ENCODE measurements at regions not wholly inside any gene's neighbourhood (a gene's known extent, or its start where the extent isn't known, plus 50 kb on each side); places are given as distances from the start of the nearest gene placed in this dataset.

DNA sequence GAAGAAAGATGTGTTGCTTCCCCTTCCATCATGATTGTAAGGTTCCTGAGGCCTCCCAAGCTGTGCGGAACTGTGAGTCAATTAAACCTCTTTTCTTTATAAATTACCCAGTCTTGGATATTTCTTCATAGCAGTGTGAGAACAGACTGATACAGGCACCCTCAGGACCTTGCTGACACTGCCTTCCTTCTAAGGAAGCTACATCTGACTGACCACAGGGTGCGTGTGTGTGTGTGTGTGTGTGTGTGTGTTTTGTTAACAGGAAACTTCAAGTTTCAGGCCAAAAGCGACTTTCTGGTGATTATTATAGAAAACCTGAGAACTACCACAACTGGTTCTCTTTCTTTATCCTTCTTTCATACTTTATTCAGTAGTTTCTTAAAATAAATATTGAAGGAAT is 149.0 kb downstream of the CAPZA3 start:
- Histone ChIP-seq H3K36me3 (ENCODE audit: control insufficient read depth in 2 of 2, extremely low read depth in 1 of 2, insufficient read depth in 2 of 2, low read length in 2 of 2) (no peaks in the 10 kb centered on the region), H3K9me1 (replicated peaks; ENCODE audit: control insufficient read depth, extremely low read depth, insufficient read depth, low read length) (no peaks in the 10 kb centered on the region), H3K4me2 (ENCODE audit: insufficient read depth, low read length) (no peak overlapping the region), H3K9ac (replicated peaks; ENCODE audit: extremely low read depth, insufficient read depth, low read length) (no peak overlapping the region), H3K79me2 (ENCODE audit: control insufficient read depth, insufficient read depth, low read length) (no peaks in the 10 kb centered on the region), H3K27me3 (ENCODE audit: control insufficient read depth in 2 of 2, insufficient read depth in 2 of 2, low read length in 2 of 2) (no peaks in the 10 kb centered on the region), H3K27ac (ENCODE audit: insufficient read depth, low read depth, low read length) (no peak overlapping the region), H3K9me3 (replicated peaks; ENCODE audit: control insufficient read depth, insufficient read depth, low read length) (no peaks in the 10 kb centered on the region), H4K20me1 (replicated peaks; ENCODE audit: control insufficient read depth, extremely low read depth, insufficient read depth, low read length) (peaks cover 2% of the 10 kb centered on the region), H3K4me3 (replicated peaks in 1 of 3; ENCODE audit: insufficient read depth in 1 of 3, low read depth in 1 of 3, low read length in 3 of 3) (no peak overlapping the region), H2AFZ (ENCODE audit: low read depth, low read length) (no peak overlapping the region), H3K4me1 (ENCODE audit: control insufficient read depth, extremely low read depth, insufficient read depth, low read length) (no peaks in the 10 kb centered on the region)
- CTCF ChIA-PET: no interaction called here
- DNase-seq (ENCODE audit: low read depth, low spot score): no peak
- TF ChIP-seq GATA2 (IDR thresholded peaks at IDR 0.05; ENCODE audit: insufficient read depth, insufficient read length, low read depth, low read length): no peak
- no peak for TF ChIP-seq FOS (IDR thresholded peaks at IDR 0.05; ENCODE audit: borderline replicate concordance, insufficient read depth, low read length)
- TF ChIP-seq MYC (IDR thresholded peaks at IDR 0.05; ENCODE audit: low read depth, low read length): no peak
- TF ChIP-seq EZH2 (IDR thresholded peaks at IDR 0.05; ENCODE audit: borderline replicate concordance, low read depth, low read length, severe bottlenecking): no peak
- POLR2A ChIA-PET: interaction anchor here (0.7 kb wide), 1 partner anchor 265 kb away, joined by 3 read pairs; no protein-coding TSS in a partner anchor
- intact Hi-C loops (cut with micrococcal nuclease): no loop called here
- no TSS peak for BruUV-seq (replicated peaks)
- dilution Hi-C loops (cut with MboI; ENCODE audit: extremely low pct_ligation_motif_present, low sequenced_read_pairs): no loop called here
- FAIRE-seq: no peak

DNA sequence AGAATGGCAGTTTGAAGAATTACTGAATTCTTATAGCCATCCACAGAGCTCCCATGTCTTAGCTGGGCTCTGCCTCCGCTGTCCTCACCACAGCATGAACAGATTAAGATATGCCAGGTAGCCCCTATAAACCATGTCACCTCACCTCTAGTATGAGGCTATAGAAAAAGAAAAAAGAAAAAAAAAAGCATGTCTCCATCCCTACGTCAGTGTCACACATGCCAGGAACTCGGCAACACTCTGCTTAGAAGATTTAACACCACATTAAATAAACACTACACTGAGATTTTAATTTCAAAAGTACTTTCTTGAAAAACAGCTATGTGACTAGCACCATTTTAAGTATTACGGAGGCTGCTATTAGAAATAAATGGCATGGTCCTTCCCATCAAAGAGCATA is 149.4 kb downstream of the CAPZA3 start:
- no peak for FAIRE-seq
- POLR2A ChIA-PET: no interaction called here
- BruUV-seq (replicated peaks): no TSS peak
- Histone ChIP-seq H3K36me3 (ENCODE audit: control insufficient read depth in 2 of 2, extremely low read depth in 1 of 2, insufficient read depth in 2 of 2, low read length in 2 of 2) (no peaks in the 10 kb centered on the region), H3K4me1 (ENCODE audit: control insufficient read depth, extremely low read depth, insufficient read depth, low read length) (no peaks in the 10 kb centered on the region), H3K9me1 (replicated peaks; ENCODE audit: control insufficient read depth, extremely low read depth, insufficient read depth, low read length) (no peaks in the 10 kb centered on the region), H3K27me3 (ENCODE audit: control insufficient read depth in 2 of 2, insufficient read depth in 2 of 2, low read length in 2 of 2) (no peaks in the 10 kb centered on the region), H2AFZ (ENCODE audit: low read depth, low read length) (no peak overlapping the region), H4K20me1 (replicated peaks; ENCODE audit: control insufficient read depth, extremely low read depth, insufficient read depth, low read length) (peaks cover 2% of the 10 kb centered on the region), H3K9ac (replicated peaks; ENCODE audit: extremely low read depth, insufficient read depth, low read length) (no peak overlapping the region), H3K4me2 (ENCODE audit: insufficient read depth, low read length) (no peak overlapping the region), H3K79me2 (ENCODE audit: control insufficient read depth, insufficient read depth, low read length) (no peaks in the 10 kb centered on the region), H3K27ac (ENCODE audit: insufficient read depth, low read depth, low read length) (no peak overlapping the region), H3K4me3 (replicated peaks in 1 of 3; ENCODE audit: insufficient read depth in 1 of 3, low read depth in 1 of 3, low read length in 3 of 3) (no peak overlapping the region), H3K9me3 (replicated peaks; ENCODE audit: control insufficient read depth, insufficient read depth, low read length) (no peaks in the 10 kb centered on the region)
- dilution Hi-C loops (cut with MboI; ENCODE audit: extremely low pct_ligation_motif_present, low sequenced_read_pairs) (no loop called here), intact Hi-C loops (cut with micrococcal nuclease) (no loop called here)
- TF ChIP-seq, protein P1, sequence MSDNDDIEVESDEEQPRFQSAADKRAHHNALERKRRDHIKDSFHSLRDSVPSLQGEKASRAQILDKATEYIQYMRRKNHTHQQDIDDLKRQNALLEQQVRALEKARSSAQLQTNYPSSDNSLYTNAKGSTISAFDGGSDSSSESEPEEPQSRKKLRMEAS (IDR thresholded peaks at IDR 0.05; ENCODE audit: insufficient read depth, insufficient read length): no peak
- no peak for TF ChIP-seq POLR2AphosphoS5 (IDR thresholded peaks at IDR 0.05; ENCODE audit: insufficient read depth, low read depth, low read length)
- no peak for TF ChIP-seq GATA2 (IDR thresholded peaks at IDR 0.05; ENCODE audit: insufficient read depth, insufficient read length, low read depth, low read length)
- TF ChIP-seq EZH2 (IDR thresholded peaks at IDR 0.05; ENCODE audit: borderline replicate concordance, low read depth, low read length, severe bottlenecking): no peak
- TF ChIP-seq, protein P2, sequence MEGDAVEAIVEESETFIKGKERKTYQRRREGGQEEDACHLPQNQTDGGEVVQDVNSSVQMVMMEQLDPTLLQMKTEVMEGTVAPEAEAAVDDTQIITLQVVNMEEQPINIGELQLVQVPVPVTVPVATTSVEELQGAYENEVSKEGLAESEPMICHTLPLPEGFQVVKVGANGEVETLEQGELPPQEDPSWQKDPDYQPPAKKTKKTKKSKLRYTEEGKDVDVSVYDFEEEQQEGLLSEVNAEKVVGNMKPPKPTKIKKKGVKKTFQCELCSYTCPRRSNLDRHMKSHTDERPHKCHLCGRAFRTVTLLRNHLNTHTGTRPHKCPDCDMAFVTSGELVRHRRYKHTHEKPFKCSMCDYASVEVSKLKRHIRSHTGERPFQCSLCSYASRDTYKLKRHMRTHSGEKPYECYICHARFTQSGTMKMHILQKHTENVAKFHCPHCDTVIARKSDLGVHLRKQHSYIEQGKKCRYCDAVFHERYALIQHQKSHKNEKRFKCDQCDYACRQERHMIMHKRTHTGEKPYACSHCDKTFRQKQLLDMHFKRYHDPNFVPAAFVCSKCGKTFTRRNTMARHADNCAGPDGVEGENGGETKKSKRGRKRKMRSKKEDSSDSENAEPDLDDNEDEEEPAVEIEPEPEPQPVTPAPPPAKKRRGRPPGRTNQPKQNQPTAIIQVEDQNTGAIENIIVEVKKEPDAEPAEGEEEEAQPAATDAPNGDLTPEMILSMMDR (IDR thresholded peaks at IDR 0.05; ENCODE audit: extremely low read depth in 1 of 2, insufficient read depth in 1 of 2, low read depth in 1 of 2, low read length in 2 of 2): no peak
- no peak for TF ChIP-seq POLR2A (IDR thresholded peaks at IDR 0.05; ENCODE audit: low read depth, low read length)
- TF ChIP-seq MYC (IDR thresholded peaks at IDR 0.05; ENCODE audit: low read depth, low read length): no peak
- TF ChIP-seq FOS (IDR thresholded peaks at IDR 0.05; ENCODE audit: borderline replicate concordance, insufficient read depth, low read length): no peak
- TF ChIP-seq JUN (IDR thresholded peaks at IDR 0.05; ENCODE audit: borderline replicate concordance, insufficient read depth, insufficient read length, low read depth): no peak
- no peak for DNase-seq (ENCODE audit: low read depth, low spot score)
- CTCF ChIA-PET: no interaction called here
